RCC 7860 (cell line): ENCODE measurements at regions not wholly inside any gene's neighbourhood (a gene's known extent, or its start where the extent isn't known, plus 50 kb on each side); places are given as distances from the start of the nearest gene placed in this dataset.
"Not testable (repeated sequence)": the region's sequence is repeated elsewhere in the genome, so short reads cannot be mapped to it uniquely, and the experiment has no call there.

Experiments
- DNase-seq: peaks from one replicate; pipeline ENCODE4 v3.0.0-alpha.2; 2015; ENCODE audit warnings: low spot score
- FAIRE-seq: peaks from 2 replicates; lab custom pipeline; 2012; peaks lifted over from hg19 to GRCh38; lab: Jason Lieb, UNC

DNA sequence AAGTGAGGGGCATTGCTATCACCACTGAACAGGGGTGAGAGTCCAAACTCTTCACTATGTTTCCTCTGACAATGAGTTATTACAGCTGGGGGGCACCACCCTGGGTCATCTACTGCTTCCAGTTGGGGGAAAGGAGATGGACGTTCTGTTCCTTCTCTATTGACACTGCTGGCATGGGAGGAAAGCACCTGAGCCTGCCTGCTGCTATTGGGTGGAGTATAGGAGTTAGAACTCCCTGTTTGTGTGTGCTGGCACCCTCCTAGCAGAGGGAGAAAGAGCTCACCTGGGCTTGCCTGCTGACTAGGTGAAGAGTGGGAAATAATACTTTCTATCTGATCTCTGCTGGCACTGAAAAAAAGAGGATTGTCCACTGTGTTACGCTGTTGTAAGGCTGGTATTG, 163.8 kb downstream of the MSN start:
- no peak for FAIRE-seq
- DNase-seq = no peak

DNA sequence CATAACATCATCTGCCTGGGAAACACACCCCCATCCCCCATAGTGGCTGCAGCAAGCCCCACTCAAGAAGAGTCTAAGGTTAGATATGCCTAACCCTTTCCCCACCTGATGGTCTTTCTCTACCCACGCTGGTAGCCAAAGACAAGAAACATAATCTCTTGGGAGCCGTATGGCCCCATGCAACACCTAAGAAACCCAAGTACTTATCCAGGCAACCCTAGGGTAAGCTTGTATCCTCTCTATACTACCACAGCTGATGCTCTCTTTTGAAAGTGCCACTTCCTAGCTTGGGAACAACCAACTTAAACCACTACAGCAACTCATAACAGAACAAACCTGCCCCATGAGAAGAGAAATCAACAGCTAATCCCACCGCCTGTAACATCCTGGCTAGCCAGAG, 161.1 kb downstream of the MSN start:
- DNase-seq (no peak), FAIRE-seq (no peak)

DNA sequence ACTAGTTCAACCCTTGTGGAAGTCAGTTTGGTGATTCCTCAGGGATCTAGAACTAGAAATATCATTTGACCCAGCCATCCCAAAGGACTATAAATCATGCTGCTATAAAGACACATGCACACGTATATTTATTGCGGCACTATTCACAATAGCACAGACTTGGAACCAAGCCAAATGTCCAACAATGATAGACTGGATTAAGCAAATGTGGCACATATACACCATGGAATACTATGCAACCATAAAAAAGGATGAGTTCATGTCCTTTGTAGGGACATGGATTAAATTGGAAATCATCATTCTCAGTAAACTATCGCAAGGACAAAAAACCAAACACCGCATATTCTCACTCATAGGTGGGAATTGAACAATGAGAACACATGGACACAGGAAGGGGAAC, 157.8 kb downstream of the MSN start:
- not testable (repeated sequence) for FAIRE-seq, DNase-seq

DNA sequence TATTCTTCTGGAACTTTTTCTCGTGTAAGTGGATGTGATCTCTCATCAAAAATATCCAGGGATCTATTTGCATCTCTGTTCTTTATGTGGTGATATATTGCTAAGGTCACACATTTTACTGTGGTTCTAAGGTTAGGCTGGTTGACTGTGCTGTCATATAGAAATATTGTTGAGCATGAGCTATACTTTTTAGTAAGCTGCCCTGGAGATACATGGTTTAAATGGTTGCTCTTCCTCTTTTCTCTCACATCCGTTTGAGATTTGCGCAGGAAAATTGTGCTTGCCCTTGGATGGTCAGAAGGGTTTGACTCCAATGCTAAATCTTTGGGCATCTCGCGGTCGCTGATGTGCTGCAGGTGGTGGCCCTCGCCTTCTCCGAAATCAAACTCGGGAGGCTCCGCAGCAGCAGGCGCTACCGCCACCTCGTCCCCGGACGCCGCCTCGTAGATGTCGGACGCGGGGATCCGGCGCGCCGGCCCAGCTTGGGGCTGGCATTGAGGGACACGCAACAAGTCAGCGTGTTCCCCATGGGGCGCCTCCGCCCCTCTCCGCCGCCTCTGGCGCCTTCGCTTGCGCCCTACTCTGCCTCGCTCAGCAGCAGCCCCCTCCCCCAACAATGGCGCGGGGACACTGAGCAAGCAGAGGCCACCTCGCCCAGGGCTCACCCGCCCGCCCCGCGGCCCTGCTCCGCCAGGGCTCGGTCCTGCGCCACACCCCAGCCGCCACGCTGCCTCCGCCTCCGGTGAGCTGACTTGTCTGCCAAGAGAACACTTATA, 154.5 kb downstream of the MSN start:
- FAIRE-seq (no peak), DNase-seq (no peak)

DNA sequence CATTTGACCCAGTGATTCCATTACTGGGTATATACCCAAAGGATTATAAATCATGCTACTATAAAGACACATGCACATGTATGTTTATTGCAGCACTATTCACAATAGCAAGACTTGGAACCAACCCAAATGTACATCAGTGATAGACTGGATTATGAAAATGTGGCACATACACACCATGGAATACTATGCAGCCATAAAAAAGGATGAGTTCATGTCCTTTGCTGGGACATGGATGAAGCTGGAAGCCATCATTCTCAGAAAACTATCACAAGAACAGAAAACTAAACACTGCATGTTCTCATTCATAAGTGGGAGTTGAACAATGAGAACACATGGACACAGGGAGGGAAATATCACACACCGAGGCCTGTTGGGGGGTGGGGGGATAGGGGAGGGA, 152.5 kb downstream of the MSN start:
- not testable (repeated sequence) for DNase-seq, FAIRE-seq

DNA sequence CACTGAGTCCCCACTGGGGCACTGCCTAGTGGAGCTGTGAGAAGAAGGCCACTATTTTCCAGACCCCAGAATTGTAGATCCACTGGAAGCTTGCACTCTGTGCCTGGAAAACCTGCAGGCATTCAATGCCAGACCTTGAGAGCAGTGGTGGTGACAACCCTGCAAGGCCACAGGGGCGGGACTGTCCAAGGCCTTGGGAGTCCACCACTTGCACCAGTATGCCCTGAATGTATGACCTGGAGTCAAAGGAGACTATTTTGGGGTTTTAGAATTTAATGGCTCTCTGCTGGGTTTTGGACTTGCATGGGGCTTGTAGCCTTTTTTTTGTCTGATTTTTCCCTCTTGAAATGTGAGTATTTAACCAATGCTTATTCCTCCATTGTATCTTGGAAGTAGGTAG, 145.8 kb downstream of the MSN start:
- FAIRE-seq (no peak), DNase-seq (no peak)

DNA sequence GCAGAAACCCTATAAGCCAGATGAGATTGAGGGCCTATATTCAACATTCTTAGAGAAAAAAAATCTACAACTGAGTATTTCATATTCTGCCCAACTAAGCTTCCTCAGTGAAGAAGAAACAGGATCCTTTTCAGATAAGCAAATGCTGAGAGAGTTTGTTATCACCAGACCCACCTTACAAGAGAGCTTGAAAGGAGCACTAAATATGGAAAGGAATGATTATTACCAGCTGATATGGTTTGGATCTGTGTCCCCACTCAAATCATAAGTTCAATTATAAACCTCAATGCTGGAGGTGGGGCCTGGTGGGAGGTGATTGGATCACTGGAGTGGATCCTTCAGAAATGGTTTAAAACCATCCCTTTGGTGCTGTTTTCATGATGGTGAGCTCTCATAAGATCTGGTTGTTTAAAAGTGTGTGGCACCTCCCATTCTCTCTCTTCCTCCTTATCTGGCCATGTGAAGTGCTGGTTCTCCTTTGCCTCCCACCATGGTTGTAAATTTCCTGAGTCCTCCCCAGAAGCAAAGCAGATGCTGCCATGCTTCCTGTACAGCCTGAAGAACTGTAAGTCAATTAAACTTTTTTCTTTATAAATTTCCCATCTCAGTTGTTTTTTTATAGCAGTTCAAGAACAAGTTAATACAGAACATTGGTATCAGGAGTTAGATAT, 144.2 kb downstream of the MSN start:
- no peak for FAIRE-seq

More for the DNA sequence above, 144.2 kb downstream of the MSN start:
- DNase-seq = no peak
